ENCODE measurements at regions not wholly inside any gene's neighbourhood (a gene's known extent, or its start where the extent isn't known, plus 50 kb on each side); places are given as distances from the start of the nearest gene placed in this dataset.

- H3K27me3 ChIP-seq (ENCODE audit: control insufficient read depth in 1 of 2, insufficient read depth in 2 of 2, low read length in 2 of 2), result no peaks in the 10 kb centered on the region
- H3K4me1 ChIP-seq (ENCODE audit: insufficient read depth, low read length), result no peaks in the 10 kb centered on the region
- Mint-ChIP-seq H3K27ac (no peak overlapping the region), H3K4me1 (ENCODE audit: low read depth) (no peaks in the 10 kb centered on the region), H3K27me3 (no peaks in the 10 kb centered on the region), H3K36me3 (ENCODE audit: low read depth) (no peaks in the 10 kb centered on the region), H3K4me3 (no peak overlapping the region), H3K9me3 (peaks cover 22% of the 10 kb centered on the region)
- H3K4me3 ChIP-seq (ENCODE audit: low read length), result no peak overlapping the region
- no peak overlapping the region for H3K27ac ChIP-seq (ENCODE audit: low read depth in 1 of 2, low read length in 2 of 2)
- DNase-seq (no peak), ATAC-seq (ENCODE audit: poor library complexity) (no peak)
- ChIA-PET POLR2A (no interaction called here), CTCF (no interaction called here)
- no peaks in the 10 kb centered on the region for H3K9me3 ChIP-seq (ENCODE audit: control insufficient read depth in 1 of 2, insufficient read depth in 1 of 2, low read length in 2 of 2)
- H3K36me3 ChIP-seq (ENCODE audit: insufficient read depth, low read length), result no peaks in the 10 kb centered on the region
- intact Hi-C loops (cut with DNase I, micrococcal nuclease), result no loop called here
- TF ChIP-seq, protein P1, sequence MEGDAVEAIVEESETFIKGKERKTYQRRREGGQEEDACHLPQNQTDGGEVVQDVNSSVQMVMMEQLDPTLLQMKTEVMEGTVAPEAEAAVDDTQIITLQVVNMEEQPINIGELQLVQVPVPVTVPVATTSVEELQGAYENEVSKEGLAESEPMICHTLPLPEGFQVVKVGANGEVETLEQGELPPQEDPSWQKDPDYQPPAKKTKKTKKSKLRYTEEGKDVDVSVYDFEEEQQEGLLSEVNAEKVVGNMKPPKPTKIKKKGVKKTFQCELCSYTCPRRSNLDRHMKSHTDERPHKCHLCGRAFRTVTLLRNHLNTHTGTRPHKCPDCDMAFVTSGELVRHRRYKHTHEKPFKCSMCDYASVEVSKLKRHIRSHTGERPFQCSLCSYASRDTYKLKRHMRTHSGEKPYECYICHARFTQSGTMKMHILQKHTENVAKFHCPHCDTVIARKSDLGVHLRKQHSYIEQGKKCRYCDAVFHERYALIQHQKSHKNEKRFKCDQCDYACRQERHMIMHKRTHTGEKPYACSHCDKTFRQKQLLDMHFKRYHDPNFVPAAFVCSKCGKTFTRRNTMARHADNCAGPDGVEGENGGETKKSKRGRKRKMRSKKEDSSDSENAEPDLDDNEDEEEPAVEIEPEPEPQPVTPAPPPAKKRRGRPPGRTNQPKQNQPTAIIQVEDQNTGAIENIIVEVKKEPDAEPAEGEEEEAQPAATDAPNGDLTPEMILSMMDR (IDR thresholded peaks at IDR 0.05), result no peak
Measured at GRCh38 chr12:40551466-40551865, 140.8 kb upstream of the CNTN1 start.

- CTCF ChIA-PET, result no interaction called here
- Histone ChIP-seq H3K4me3 (ENCODE audit: low read length) (no peak overlapping the region), H3K27ac (ENCODE audit: low read depth in 1 of 2, low read length in 2 of 2) (no peak overlapping the region), H3K4me1 (ENCODE audit: insufficient read depth, low read length) (no peaks in the 10 kb centered on the region), H3K9me3 (ENCODE audit: control insufficient read depth in 1 of 2, insufficient read depth in 1 of 2, low read length in 2 of 2) (no peaks in the 10 kb centered on the region), H3K27me3 (ENCODE audit: control insufficient read depth in 1 of 2, insufficient read depth in 2 of 2, low read length in 2 of 2) (no peaks in the 10 kb centered on the region), H3K36me3 (ENCODE audit: insufficient read depth, low read length) (no peaks in the 10 kb centered on the region)
- no peak for DNase-seq
- no peak for ATAC-seq (ENCODE audit: poor library complexity)
- Mint-ChIP-seq H3K36me3 (ENCODE audit: low read depth) (no peaks in the 10 kb centered on the region), H3K27ac (no peak overlapping the region), H3K27me3 (no peaks in the 10 kb centered on the region), H3K9me3 (peaks cover 22% of the 10 kb centered on the region), H3K4me3 (no peak overlapping the region), H3K4me1 (ENCODE audit: low read depth) (no peaks in the 10 kb centered on the region)
- POLR2A ChIA-PET, result no interaction called here
- intact Hi-C loops (cut with DNase I, micrococcal nuclease), result no loop called here
- TF ChIP-seq, protein P1 (IDR thresholded peaks at IDR 0.05), result no peak
Measured at GRCh38 chr12:40552868-40553267, 139.4 kb upstream of the CNTN1 start.

GRCh38 chr12:40557980-40558379 is 134.3 kb upstream of the CNTN1 start:
- no peaks in the 10 kb centered on the region for H3K27me3 Mint-ChIP-seq
- ATAC-seq (ENCODE audit: poor library complexity) (no peak), DNase-seq (no peak)
- no peak overlapping the region for H3K27ac Mint-ChIP-seq
- H3K36me3 ChIP-seq (ENCODE audit: insufficient read depth, low read length), result no peaks in the 10 kb centered on the region
- ChIA-PET POLR2A (no interaction called here), CTCF (no interaction called here)
- H3K4me1 ChIP-seq (ENCODE audit: insufficient read depth, low read length), result no peaks in the 10 kb centered on the region
- no peaks in the 10 kb centered on the region for H3K36me3 Mint-ChIP-seq (ENCODE audit: low read depth)
- H3K4me1 Mint-ChIP-seq (ENCODE audit: low read depth), result no peaks in the 10 kb centered on the region
- no peak overlapping the region for H3K4me3 Mint-ChIP-seq
- no peak overlapping the region for H3K27ac ChIP-seq (ENCODE audit: low read depth in 1 of 2, low read length in 2 of 2)
- no peak overlapping the region for H3K4me3 ChIP-seq (ENCODE audit: low read length)
- intact Hi-C loops (cut with DNase I, micrococcal nuclease), result no loop called here
- H3K9me3 ChIP-seq (ENCODE audit: control insufficient read depth in 1 of 2, insufficient read depth in 1 of 2, low read length in 2 of 2), result no peaks in the 10 kb centered on the region
- TF ChIP-seq, protein P1 (IDR thresholded peaks at IDR 0.05), result no peak
- H3K27me3 ChIP-seq (ENCODE audit: control insufficient read depth in 1 of 2, insufficient read depth in 2 of 2, low read length in 2 of 2), result peaks cover 0 to 2% of the 10 kb centered on the region in 2 experiments
- H3K9me3 Mint-ChIP-seq, result peaks cover 15% of the 10 kb centered on the region
